Left colon (tissue), 2 donors: ENCODE measurements at regions not wholly inside any gene's neighbourhood (a gene's known extent, or its start where the extent isn't known, plus 50 kb on each side); places are given as distances from the start of the nearest gene placed in this dataset.
A peak's percentile ranks its signal among the peaks of the same experiment; 100 is the strongest.
"Not testable (repeated sequence)": the region's sequence is repeated elsewhere in the genome, so short reads cannot be mapped to it uniquely, and the experiment has no call there.

Source experiments
- ATAC-seq: fragments of 200-7000 bp; cut with Tn5 transposase; one replicate; pipeline ENCODE4 v1.9.1; 2020; ENCODE audit warnings: mild to moderate bottlenecking, moderate library complexity
- DNase-seq, 2 donors: peaks; one replicate each; pipeline ENCODE4 v3.0.0-alpha.2; 2020
- intact Hi-C, 2 donors: fragments of 100-400 bp; cut with DNase I in 1 of 2; cut with micrococcal nuclease in 1 of 2; formaldehyde crosslinking; loops; one replicate each; pipeline versions ENCODE4 v1.11.2 to v1.14.0; 2022; cut with DNase I, micrococcal nuclease
- donor health status: DM: no; HTN: no; CAD: no.
- donor health status: DM: yes; HTN: yes; CAD: no.

GRCh38 chr3:8317661-8318649 lies 183.7 kb upstream of the LMCD1 start:
- DNase-seq (no peak), ATAC-seq (no peak)
- intact Hi-C loops = no loop called here

- ATAC-seq = no peak
Observed at GRCh38 chr3:8319935-8320634, 181.5 kb upstream of the LMCD1 start.

GRCh38 chr3:8320711-8321458 lies 180.7 kb upstream of the LMCD1 start:
- DNase-seq = no peak
- no peak for ATAC-seq
- intact Hi-C loops = no loop called here

More at GRCh38 chr3:8319935-8320634, 181.5 kb upstream of the LMCD1 start:
- no peak for DNase-seq
- intact Hi-C loops = no loop called here

GRCh38 chr3:8324747-8325146 lies 176.9 kb upstream of the LMCD1 start:
- DNase-seq = peak in 1 of 2 donors; percentile 41
- intact Hi-C loops = no loop called here
- peak; percentile 66 for ATAC-seq

- DNase-seq = no peak
- intact Hi-C loops = no loop called here
- ATAC-seq = no peak
Observed at GRCh38 chr3:8325306-8325705, 176.3 kb upstream of the LMCD1 start.

DNA sequence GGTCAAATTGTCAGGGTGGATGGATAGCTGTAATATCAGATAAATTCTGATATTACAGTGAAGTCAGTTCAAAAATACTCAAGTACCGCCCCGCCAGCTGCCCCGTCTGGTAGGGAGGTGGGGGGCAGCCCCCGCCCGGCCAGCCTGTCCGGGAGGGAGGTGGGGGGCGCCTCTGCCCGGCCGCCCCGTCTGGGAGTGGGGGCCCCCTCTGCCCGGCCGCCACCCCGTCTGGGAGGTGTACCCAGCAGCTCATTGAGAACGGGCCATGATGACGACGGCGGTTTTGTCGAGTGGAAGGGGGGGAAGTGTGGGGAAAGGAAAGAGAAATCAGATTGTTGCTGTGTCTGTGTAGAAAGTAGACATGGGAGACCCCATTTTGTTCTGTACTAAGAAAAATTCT lies 175.8 kb upstream of the LMCD1 start:
- DNase-seq, intact Hi-C loops, ATAC-seq: not testable (repeated sequence)

DNA sequence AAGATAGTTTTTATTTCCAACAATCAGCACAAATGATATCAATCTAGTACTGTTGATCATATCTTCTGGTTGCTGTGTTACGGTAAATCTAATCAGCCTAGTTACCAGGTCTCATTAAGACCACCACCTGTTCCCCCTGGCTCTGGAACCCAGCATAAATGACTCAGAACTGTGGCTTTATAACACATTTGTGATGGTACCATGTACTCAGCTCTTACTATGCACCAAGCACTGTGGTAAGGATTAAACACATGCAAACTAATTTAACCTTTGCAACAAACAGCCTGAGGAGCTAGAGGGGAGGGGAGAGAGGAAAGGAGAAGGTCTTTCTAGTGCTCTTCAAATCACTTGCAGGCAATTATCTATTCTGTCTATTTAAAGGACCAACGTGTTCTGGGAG lies 173.9 kb upstream of the LMCD1 start:
- ATAC-seq (no peak), DNase-seq (no peak)
- intact Hi-C loops = no loop called here

- intact Hi-C loops = no loop called here
- DNase-seq (no peak), ATAC-seq (no peak)
Observed at GRCh38 chr3:8328967-8329366, 172.7 kb upstream of the LMCD1 start.

DNA sequence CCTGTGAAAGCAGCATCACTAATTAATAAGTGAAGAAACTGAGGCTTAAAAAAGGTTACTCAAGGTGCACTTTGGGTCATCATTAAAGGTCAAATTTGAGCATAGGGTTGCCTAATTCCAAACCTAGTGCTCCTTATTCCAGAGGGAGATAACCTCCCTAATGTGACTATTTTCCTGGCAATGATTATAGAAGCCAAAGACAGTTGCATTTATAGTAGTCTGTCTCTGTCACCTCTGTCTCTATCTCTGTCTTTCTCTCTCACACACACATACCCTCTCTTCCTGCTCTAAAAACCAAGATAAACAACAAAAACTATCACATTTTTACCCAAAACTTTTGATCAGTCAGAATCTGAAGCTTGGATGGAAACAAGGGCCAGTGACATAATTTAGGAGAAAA lies 172.0 kb upstream of the LMCD1 start:
- no peak for ATAC-seq
- intact Hi-C loops = no loop called here
- DNase-seq = no peak

GRCh38 chr3:8336456-8336855 lies 165.2 kb upstream of the LMCD1 start:
- no peak for ATAC-seq
- intact Hi-C loops = no loop called here
- no peak for DNase-seq

- ATAC-seq = no peak
- no peak for DNase-seq
Observed at GRCh38 chr3:8338424-8338823, 163.2 kb upstream of the LMCD1 start.

DNA sequence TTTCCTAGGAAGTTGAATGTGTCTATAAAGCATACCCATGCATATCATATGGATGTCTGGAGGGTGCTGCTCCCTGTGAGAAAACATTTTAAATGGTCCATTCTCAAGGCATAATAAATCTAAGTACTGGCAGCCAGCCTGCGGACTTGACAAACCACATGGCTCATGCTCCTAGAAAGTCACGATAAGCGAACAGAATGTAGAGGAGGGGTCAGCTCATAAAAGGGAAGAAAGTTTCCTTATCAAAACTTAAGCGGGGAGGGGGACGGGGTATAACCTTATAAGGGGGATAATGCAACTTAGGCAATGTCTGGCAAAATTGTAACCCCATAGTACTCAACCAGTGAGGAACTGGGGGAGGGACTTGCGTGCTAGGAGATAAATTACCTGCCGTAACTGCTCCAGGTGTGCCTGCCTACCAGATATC lies 159.8 kb upstream of the LMCD1 start:
- intact Hi-C loops = no loop called here
- DNase-seq = peak in 1 of 2 donors; percentile 53

More at GRCh38 chr3:8338424-8338823, 163.2 kb upstream of the LMCD1 start:
- intact Hi-C loops = no loop called here

GRCh38 chr3:8343058-8343457 lies 158.6 kb upstream of the LMCD1 start:
- ATAC-seq (no peak), DNase-seq (no peak)

More for the DNA sequence above, 159.8 kb upstream of the LMCD1 start:
- ATAC-seq = peak; percentile 77

DNA sequence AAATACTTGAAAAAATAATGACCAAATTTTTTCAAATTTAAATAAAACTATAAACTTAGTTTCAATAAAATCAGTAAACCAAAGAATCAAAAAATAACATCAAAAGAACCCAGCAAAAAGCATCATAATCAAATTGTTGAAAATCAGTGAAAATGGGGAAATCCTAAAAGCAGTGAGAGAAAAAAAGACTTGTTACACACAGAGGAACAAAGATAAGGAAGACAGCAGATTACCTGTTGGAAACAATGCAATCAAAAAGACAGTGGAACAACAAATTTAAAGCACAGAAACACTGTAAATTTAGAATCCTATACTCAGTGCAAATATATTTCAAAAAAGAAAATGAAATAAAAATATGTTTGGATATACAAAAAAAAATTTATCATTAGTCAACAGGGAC lies 156.2 kb upstream of the LMCD1 start:
- no peak for DNase-seq
- ATAC-seq = no peak
- intact Hi-C loops = no loop called here

More at GRCh38 chr3:8343058-8343457, 158.6 kb upstream of the LMCD1 start:
- intact Hi-C loops = no loop called here

DNA sequence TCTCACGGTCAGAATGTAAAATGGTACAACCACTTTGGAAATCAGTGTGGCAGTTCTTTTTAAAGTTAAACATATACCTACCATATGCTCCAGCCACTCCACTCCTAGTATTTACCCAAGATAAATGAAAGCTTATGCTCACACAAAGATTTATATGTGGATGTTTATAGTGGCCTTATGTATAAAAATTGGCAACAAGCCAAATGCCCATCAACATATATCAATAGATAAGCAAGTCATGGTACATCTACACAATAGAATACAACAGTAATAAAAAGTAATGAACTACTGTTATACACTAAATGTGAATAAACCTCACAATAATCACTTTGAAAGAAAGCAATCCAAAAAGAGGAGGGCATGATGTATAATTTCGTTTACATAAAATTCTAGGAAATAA lies 153.5 kb upstream of the LMCD1 start:
- ATAC-seq (no peak), DNase-seq (no peak)
- intact Hi-C loops = no loop called here

DNA sequence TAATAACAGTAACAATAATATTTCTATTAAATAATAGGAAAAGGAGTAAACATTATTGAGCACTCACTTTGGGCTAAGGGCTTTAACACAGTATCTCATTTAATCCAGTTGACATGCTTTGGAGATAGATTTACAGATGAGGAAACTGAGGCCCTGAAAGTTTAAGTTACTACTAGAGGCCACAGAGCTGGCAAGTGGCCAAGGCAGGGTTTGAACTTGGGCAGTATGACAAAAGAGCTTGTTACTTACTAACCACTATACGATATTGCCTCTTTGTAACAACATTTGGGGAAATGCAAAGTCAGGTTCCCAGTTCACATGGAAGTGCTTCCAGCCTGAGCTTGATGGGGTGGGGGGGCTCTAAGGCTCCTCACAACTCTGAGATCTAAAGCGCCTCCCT lies 149.1 kb upstream of the LMCD1 start:
- DNase-seq (no peak), ATAC-seq (no peak)
- intact Hi-C loops = no loop called here

DNA sequence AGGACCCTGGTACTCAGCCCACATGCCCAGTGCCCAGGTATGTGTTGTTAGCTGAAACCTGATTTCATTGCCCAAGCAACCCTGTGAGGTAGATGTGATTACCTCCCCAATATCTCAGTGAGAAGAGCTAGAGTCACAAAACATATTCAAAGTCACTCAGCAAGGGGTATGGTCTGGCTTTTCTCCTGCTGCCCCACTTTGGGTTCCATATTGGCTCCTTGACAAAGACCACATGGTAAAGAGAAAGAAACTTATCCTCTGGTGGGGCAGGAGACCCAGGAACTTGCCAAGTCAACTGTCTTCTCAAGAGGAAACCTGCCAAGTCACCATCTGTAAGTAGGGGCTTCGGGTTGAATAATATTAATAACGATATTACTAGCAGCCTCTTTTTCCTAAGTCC lies 148.3 kb upstream of the LMCD1 start:
- intact Hi-C loops = no loop called here
- DNase-seq (no peak), ATAC-seq (no peak)

- no peak for DNase-seq
- ATAC-seq = no peak
- intact Hi-C loops = no loop called here
Observed at GRCh38 chr3:8355346-8355745, 146.3 kb upstream of the LMCD1 start.

DNA sequence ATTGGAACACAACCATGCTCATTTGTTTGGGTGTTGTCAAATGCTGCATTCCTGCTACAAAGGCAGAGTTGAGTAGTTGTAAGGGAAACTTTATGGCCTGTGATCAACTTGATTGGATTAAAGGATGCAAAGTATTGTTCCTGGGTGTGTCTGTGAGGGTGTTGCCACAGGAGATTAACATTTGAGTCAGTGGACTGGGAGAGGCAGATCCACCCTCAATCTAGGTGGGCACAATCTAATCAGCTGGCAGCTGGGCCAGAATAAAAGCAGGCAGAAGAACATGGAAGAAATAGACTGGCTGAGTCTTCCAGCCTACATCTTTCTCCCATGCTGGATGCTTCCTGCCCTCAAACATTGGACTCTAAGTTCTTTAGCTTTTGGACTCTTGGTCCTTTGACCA lies 145.6 kb upstream of the LMCD1 start:
- ATAC-seq = peak; percentile 50
- DNase-seq, intact Hi-C loops: not testable (repeated sequence)
